ENCODE measurements at regions not wholly inside any gene's neighbourhood (a gene's known extent, or its start where the extent isn't known, plus 50 kb on each side); places are given as distances from the start of the nearest gene placed in this dataset.

GRCh38 chr9:82499337-82499736, 510.8 kb downstream of the SPATA31D1 start:
- DNase-seq = no peak
- no peak overlapping the region for H3K4me3 ChIP-seq (ENCODE audit: low read length)
- H3K27ac ChIP-seq (ENCODE audit: low read length) = no peak overlapping the region
- no peaks in the 10 kb centered on the region for H3K36me3 ChIP-seq (ENCODE audit: control insufficient read depth, insufficient read depth, low read length)
- no peaks in the 10 kb centered on the region for H3K27me3 ChIP-seq (ENCODE audit: control insufficient read depth, insufficient read depth, low read length)
- H3K4me1 ChIP-seq (ENCODE audit: control insufficient read depth, insufficient read depth, low read length) = no peaks in the 10 kb centered on the region
- H3K9me3 ChIP-seq (replicated peaks; ENCODE audit: control insufficient read depth, low read depth, low read length) = no peaks in the 10 kb centered on the region

- H3K36me3 ChIP-seq (ENCODE audit: control insufficient read depth, insufficient read depth, low read length) = no peaks in the 10 kb centered on the region
- DNase-seq = no peak
- H3K27me3 ChIP-seq (ENCODE audit: control insufficient read depth, insufficient read depth, low read length) = no peaks in the 10 kb centered on the region
- H3K4me3 ChIP-seq (ENCODE audit: low read length) = no peak overlapping the region
- no peak overlapping the region for H3K27ac ChIP-seq (ENCODE audit: low read length)
- H3K9me3 ChIP-seq (replicated peaks; ENCODE audit: control insufficient read depth, low read depth, low read length) = peaks cover 13% of the 10 kb centered on the region
- 78% methylated on average over 2 of the region's 2 CpGs for WGBS (ENCODE audit: insufficient coverage)
- no peaks in the 10 kb centered on the region for H3K4me1 ChIP-seq (ENCODE audit: control insufficient read depth, insufficient read depth, low read length)
Observed at GRCh38 chr9:82504620-82505019, 516.0 kb downstream of the SPATA31D1 start.

- WGBS (ENCODE audit: insufficient coverage) = 94% methylated on average over 3 of the region's 7 CpGs
- Histone ChIP-seq H3K27ac (ENCODE audit: low read length) (no peak overlapping the region), H3K9me3 (replicated peaks; ENCODE audit: control insufficient read depth, low read depth, low read length) (no peaks in the 10 kb centered on the region), H3K4me1 (ENCODE audit: control insufficient read depth, insufficient read depth, low read length) (peaks cover 3% of the 10 kb centered on the region), H3K4me3 (ENCODE audit: low read length) (no peak overlapping the region), H3K27me3 (ENCODE audit: control insufficient read depth, insufficient read depth, low read length) (no peaks in the 10 kb centered on the region), H3K36me3 (ENCODE audit: control insufficient read depth, insufficient read depth, low read length) (no peaks in the 10 kb centered on the region)
- DNase-seq = no peak
Observed at GRCh38 chr9:82511626-82512025, 523.1 kb downstream of the SPATA31D1 start.

GRCh38 chr9:82512728-82513127, 524.2 kb downstream of the SPATA31D1 start:
- Histone ChIP-seq H3K27ac (ENCODE audit: low read length) (no peak overlapping the region), H3K4me3 (ENCODE audit: low read length) (no peak overlapping the region), H3K27me3 (ENCODE audit: control insufficient read depth, insufficient read depth, low read length) (no peaks in the 10 kb centered on the region), H3K9me3 (replicated peaks; ENCODE audit: control insufficient read depth, low read depth, low read length) (no peaks in the 10 kb centered on the region), H3K4me1 (ENCODE audit: control insufficient read depth, insufficient read depth, low read length) (peaks cover 3% of the 10 kb centered on the region), H3K36me3 (ENCODE audit: control insufficient read depth, insufficient read depth, low read length) (no peaks in the 10 kb centered on the region)
- whole genome bisulfite sequencing (ENCODE audit: insufficient coverage) = 75% methylated on average over 1 of the region's 5 CpGs
- peak; percentile 32 for DNase-seq

GRCh38 chr9:82513242-82513751, 524.7 kb downstream of the SPATA31D1 start:
- Histone ChIP-seq H3K27ac (ENCODE audit: low read length) (no peak overlapping the region), H3K4me1 (ENCODE audit: control insufficient read depth, insufficient read depth, low read length) (peaks cover 3% of the 10 kb centered on the region), H3K36me3 (ENCODE audit: control insufficient read depth, insufficient read depth, low read length) (no peaks in the 10 kb centered on the region), H3K4me3 (ENCODE audit: low read length) (no peak overlapping the region), H3K27me3 (ENCODE audit: control insufficient read depth, insufficient read depth, low read length) (no peaks in the 10 kb centered on the region), H3K9me3 (replicated peaks; ENCODE audit: control insufficient read depth, low read depth, low read length) (no peaks in the 10 kb centered on the region)
- DNase-seq = peak; percentile 90
- WGBS (ENCODE audit: insufficient coverage) = 22% methylated on average over 4 of the region's 5 CpGs

- Histone ChIP-seq H3K27ac (ENCODE audit: low read length) (no peak overlapping the region), H3K4me3 (ENCODE audit: low read length) (no peak overlapping the region), H3K4me1 (ENCODE audit: control insufficient read depth, insufficient read depth, low read length) (peaks cover 3% of the 10 kb centered on the region), H3K36me3 (ENCODE audit: control insufficient read depth, insufficient read depth, low read length) (no peaks in the 10 kb centered on the region), H3K27me3 (ENCODE audit: control insufficient read depth, insufficient read depth, low read length) (no peaks in the 10 kb centered on the region), H3K9me3 (replicated peaks; ENCODE audit: control insufficient read depth, low read depth, low read length) (no peaks in the 10 kb centered on the region)
- DNase-seq = peak; percentile 52
- whole genome bisulfite sequencing (ENCODE audit: insufficient coverage) = 32% methylated on average over 2 of the region's 3 CpGs
Observed at GRCh38 chr9:82513976-82514735, 525.6 kb downstream of the SPATA31D1 start.

GRCh38 chr9:82518868-82519267, 530.3 kb downstream of the SPATA31D1 start:
- no peak overlapping the region for H3K4me3 ChIP-seq (ENCODE audit: low read length)
- DNase-seq = peak; percentile 53
- no peaks in the 10 kb centered on the region for H3K4me1 ChIP-seq (ENCODE audit: control insufficient read depth, insufficient read depth, low read length)
- H3K36me3 ChIP-seq (ENCODE audit: control insufficient read depth, insufficient read depth, low read length) = no peaks in the 10 kb centered on the region
- no peaks in the 10 kb centered on the region for H3K9me3 ChIP-seq (replicated peaks; ENCODE audit: control insufficient read depth, low read depth, low read length)
- no peaks in the 10 kb centered on the region for H3K27me3 ChIP-seq (ENCODE audit: control insufficient read depth, insufficient read depth, low read length)
- H3K27ac ChIP-seq (ENCODE audit: low read length) = no peak overlapping the region

GRCh38 chr9:82519332-82519731, 530.8 kb downstream of the SPATA31D1 start:
- Histone ChIP-seq H3K27ac (ENCODE audit: low read length) (no peak overlapping the region), H3K36me3 (ENCODE audit: control insufficient read depth, insufficient read depth, low read length) (no peaks in the 10 kb centered on the region), H3K4me3 (ENCODE audit: low read length) (no peak overlapping the region), H3K27me3 (ENCODE audit: control insufficient read depth, insufficient read depth, low read length) (no peaks in the 10 kb centered on the region), H3K4me1 (ENCODE audit: control insufficient read depth, insufficient read depth, low read length) (no peaks in the 10 kb centered on the region), H3K9me3 (replicated peaks; ENCODE audit: control insufficient read depth, low read depth, low read length) (no peaks in the 10 kb centered on the region)
- DNase-seq = no peak
- WGBS (ENCODE audit: insufficient coverage) = no CpG with 5 or more reads among the region's 1 CpG

- Histone ChIP-seq H3K4me1 (ENCODE audit: control insufficient read depth, insufficient read depth, low read length) (no peaks in the 10 kb centered on the region), H3K36me3 (ENCODE audit: control insufficient read depth, insufficient read depth, low read length) (no peaks in the 10 kb centered on the region), H3K9me3 (replicated peaks; ENCODE audit: control insufficient read depth, low read depth, low read length) (peaks cover 15% of the 10 kb centered on the region), H3K27ac (ENCODE audit: low read length) (no peak overlapping the region), H3K27me3 (ENCODE audit: control insufficient read depth, insufficient read depth, low read length) (no peaks in the 10 kb centered on the region), H3K4me3 (ENCODE audit: low read length) (no peak overlapping the region)
- DNase-seq = no peak
- 100% methylated on average over 1 of the region's 1 CpG for WGBS (ENCODE audit: insufficient coverage)
Observed at GRCh38 chr9:82524407-82524806, 535.8 kb downstream of the SPATA31D1 start.

GRCh38 chr9:82526577-82526976, 536.4 kb downstream of the RASEF start:
- Histone ChIP-seq H3K9me3 (replicated peaks; ENCODE audit: control insufficient read depth, low read depth, low read length) (peaks cover 15% of the 10 kb centered on the region), H3K27ac (ENCODE audit: low read length) (no peak overlapping the region), H3K36me3 (ENCODE audit: control insufficient read depth, insufficient read depth, low read length) (no peaks in the 10 kb centered on the region), H3K4me1 (ENCODE audit: control insufficient read depth, insufficient read depth, low read length) (no peaks in the 10 kb centered on the region), H3K4me3 (ENCODE audit: low read length) (no peak overlapping the region), H3K27me3 (ENCODE audit: control insufficient read depth, insufficient read depth, low read length) (no peaks in the 10 kb centered on the region)
- WGBS (ENCODE audit: insufficient coverage) = no CpG with 5 or more reads among the region's 1 CpG
- peak; percentile 11 for DNase-seq

- H3K27me3 ChIP-seq (ENCODE audit: control insufficient read depth, insufficient read depth, low read length) = no peaks in the 10 kb centered on the region
- no peak for DNase-seq
- no peaks in the 10 kb centered on the region for H3K36me3 ChIP-seq (ENCODE audit: control insufficient read depth, insufficient read depth, low read length)
- no peak overlapping the region for H3K4me3 ChIP-seq (ENCODE audit: low read length)
- H3K4me1 ChIP-seq (ENCODE audit: control insufficient read depth, insufficient read depth, low read length) = no peaks in the 10 kb centered on the region
- H3K27ac ChIP-seq (ENCODE audit: low read length) = no peak overlapping the region
- peaks cover 13% of the 10 kb centered on the region for H3K9me3 ChIP-seq (replicated peaks; ENCODE audit: control insufficient read depth, low read depth, low read length)
Observed at GRCh38 chr9:82531795-82532194, 531.1 kb downstream of the RASEF start.

All from muscle of leg (tissue), 3 donors.